HG03045 (cell line): ENCODE measurements at regions not wholly inside any gene's neighbourhood (a gene's known extent, or its start where the extent isn't known, plus 50 kb on each side); places are given as distances from the start of the nearest gene placed in this dataset.
"Not testable (repeated sequence)": the region's sequence is repeated elsewhere in the genome, so short reads cannot be mapped to it uniquely, and the experiment has no call there.

Experiments
- ATAC-seq: cut with Tn5 transposase; IDR thresholded peaks from one replicate; pipeline ENCODE4 v1.9.1; 2021; ENCODE audit warnings: mild to moderate bottlenecking, moderate library complexity; ENCODE audit not compliant: unreplicated experiment

- no peak for ATAC-seq
Observed at GRCh38 chr2:173713904-173714555, 251.1 kb downstream of the SP3 start.

GRCh38 chr2:173715441-173715840, 249.7 kb downstream of the SP3 start:
- no peak for ATAC-seq

GRCh38 chr2:173716458-173717052, 248.6 kb downstream of the SP3 start:
- no peak for ATAC-seq

GRCh38 chr2:173719471-173719870, 245.7 kb downstream of the SP3 start:
- no peak for ATAC-seq

- no peak for ATAC-seq
Observed at GRCh38 chr2:173720306-173720705, 244.9 kb downstream of the SP3 start.

- no peak for ATAC-seq
Observed at GRCh38 chr2:173734797-173735196, 230.4 kb downstream of the SP3 start.

- ATAC-seq, result not testable (repeated sequence)
Observed at GRCh38 chr2:173737954-173738575, 227.1 kb downstream of the SP3 start.

- no peak for ATAC-seq
Observed at GRCh38 chr2:173739006-173739405, 226.2 kb downstream of the SP3 start.

- no peak for ATAC-seq
Observed at GRCh38 chr2:173740639-173741038, 224.5 kb downstream of the SP3 start.

- ATAC-seq, result no peak
Observed at GRCh38 chr2:173741759-173742158, 223.4 kb downstream of the SP3 start.

GRCh38 chr2:173747035-173747434, 218.1 kb downstream of the SP3 start:
- no peak for ATAC-seq

- no peak for ATAC-seq
Observed at GRCh38 chr2:173749315-173749714, 215.9 kb downstream of the SP3 start.

- no peak for ATAC-seq
Observed at GRCh38 chr2:173750353-173750801, 214.8 kb downstream of the SP3 start.

GRCh38 chr2:173750831-173751230, 214.3 kb downstream of the SP3 start:
- ATAC-seq, result no peak

- no peak for ATAC-seq
Observed at GRCh38 chr2:173751245-173751975, 213.8 kb downstream of the SP3 start.

GRCh38 chr2:173752152-173752551, 213.0 kb downstream of the SP3 start:
- ATAC-seq, result no peak

- no peak for ATAC-seq
Observed at GRCh38 chr2:173753441-173753840, 211.7 kb downstream of the SP3 start.

GRCh38 chr2:173754165-173754564, 211.0 kb downstream of the SP3 start:
- no peak for ATAC-seq

- no peak for ATAC-seq
Observed at GRCh38 chr2:173754837-173755236, 210.3 kb downstream of the SP3 start.

GRCh38 chr2:173755798-173756197, 209.4 kb downstream of the SP3 start:
- no peak for ATAC-seq

- ATAC-seq, result no peak
Observed at GRCh38 chr2:173759959-173760358, 205.2 kb downstream of the SP3 start.

GRCh38 chr2:173760553-173760952, 204.6 kb downstream of the SP3 start:
- no peak for ATAC-seq
